ENCODE measurements at regions not wholly inside any gene's neighbourhood (a gene's known extent, or its start where the extent isn't known, plus 50 kb on each side); places are given as distances from the start of the nearest gene placed in this dataset.

- no peak overlapping the region for H3K27ac Mint-ChIP-seq
- peaks cover 3% of the 10 kb centered on the region; the same call in 1 of the 3 replicates for H3K4me1 Mint-ChIP-seq
- ATAC-seq = no peak
- Histone ChIP-seq H3K4me2 (no peak overlapping the region), H3K4me3 (no peak overlapping the region), H3F3A (replicated peaks; ENCODE audit: low read depth) (no peaks in the 10 kb centered on the region), H2AFZ (no peak overlapping the region), H4K20me1 (replicated peaks; ENCODE audit: insufficient read depth) (no peaks in the 10 kb centered on the region), H3K4me1 (ENCODE audit: insufficient read depth) (no peaks in the 10 kb centered on the region), H3K79me2 (replicated peaks; ENCODE audit: insufficient read depth) (no peaks in the 10 kb centered on the region), H3K9me2 (ENCODE audit: insufficient read depth) (no peaks in the 10 kb centered on the region), H3K36me3 (ENCODE audit: insufficient read depth) (no peaks in the 10 kb centered on the region), H3K27me3 (ENCODE audit: insufficient read depth) (no peaks in the 10 kb centered on the region), H3K27ac (ENCODE audit: low read depth) (no peak overlapping the region)
- no peak overlapping the region for H3K4me3 Mint-ChIP-seq
- H3K36me3 Mint-ChIP-seq (ENCODE audit: low read depth) = no peaks in the 10 kb centered on the region
- peaks cover 2% of the 10 kb centered on the region for H3K27me3 Mint-ChIP-seq (ENCODE audit: insufficient read depth, low read depth, poor library complexity)
- peaks cover 2% of the 10 kb centered on the region; the same call in 1 of the 3 replicates for H3K9me3 Mint-ChIP-seq
- no peak for DNase-seq (ENCODE audit: low spot score)
- no peak for TF ChIP-seq POLR2AphosphoS5 (IDR thresholded peaks at IDR 0.05; ENCODE audit: low read depth)
- TF ChIP-seq EZH2 (IDR thresholded peaks at IDR 0.05; ENCODE audit: low read depth, unreplicated experiment) = no peak
- TF ChIP-seq CTCF (conservative IDR thresholded peaks at IDR 0.05; ENCODE audit: low read depth in 2 of 2) = no peak
- no peak for TF ChIP-seq NANOG (IDR thresholded peaks at IDR 0.05; ENCODE audit: borderline replicate concordance)
- no peak for TF ChIP-seq ZNF114 (CRISPR knock-in tag; IDR thresholded peaks at IDR 0.05)
- TF ChIP-seq REST (IDR thresholded peaks at IDR 0.05; ENCODE audit: unreplicated experiment) = no peak
- no peak for TF ChIP-seq STAT1 (IDR thresholded peaks at IDR 0.05; ENCODE audit: unreplicated experiment)
- TF ChIP-seq CREB1 (CRISPR knock-in tag; IDR thresholded peaks at IDR 0.05; ENCODE audit: low read depth) = no peak
- TF ChIP-seq ZNF331 (CRISPR knock-in tag; IDR thresholded peaks at IDR 0.05; ENCODE audit: low read depth) = no peak
- TF ChIP-seq ZNF462 (CRISPR knock-in tag; IDR thresholded peaks at IDR 0.05) = no peak
- no peak for TF ChIP-seq ETS1 (IDR thresholded peaks at IDR 0.05)
- TF ChIP-seq EZH2phosphoT487 (IDR thresholded peaks at IDR 0.05; ENCODE audit: unreplicated experiment) = no peak
- no peak for TF ChIP-seq JUNB (IDR thresholded peaks at IDR 0.05; ENCODE audit: unreplicated experiment)
Observed at GRCh38 chr2:234298918-234299317, 198.0 kb downstream of the ARL4C start.
